Stomach (tissue), 4 donors: ENCODE measurements at regions not wholly inside any gene's neighbourhood (a gene's known extent, or its start where the extent isn't known, plus 50 kb on each side); places are given as distances from the start of the nearest gene placed in this dataset.

Experiments used
- EP300 ChIP-seq: sonication (generic); formaldehyde crosslinking; IDR thresholded peaks from one replicate; pipeline ENCODE4 v1.6.1; 2017; ENCODE audit warnings: antibody characterized with exemption
- POLR2A ChIP-seq, 4 donors: fragments of 450-650 bp; IDR thresholded peaks; one replicate each; pipeline ENCODE4 v1.6.1; 2016; ENCODE audit warnings: antibody characterized with exemption in 4 of 4, control low read depth in 2 of 4, mild to moderate bottlenecking in 1 of 4, moderate library complexity in 1 of 4
- POLR2AphosphoS5 ChIP-seq, 3 donors: sonication (generic); formaldehyde crosslinking; IDR thresholded peaks; one replicate each; pipeline ENCODE4 v1.6.1; 2016; ENCODE audit warnings: antibody characterized with exemption in 3 of 3
- TF ChIP-seq, protein P1 (sequence below), 7 experiments: fragments of 450-650 bp in 4 of 7; fragments of 200-600 bp in 3 of 7; sonication (generic) in 3 of 7; IDR thresholded peaks; one replicate each; pipeline ENCODE4 v1.5.1; 2016 to 2019; ENCODE audit warnings: antibody characterized with exemption in 7 of 7, control low read depth in 2 of 7, mild to moderate bottlenecking in 1 of 7

DNA sequence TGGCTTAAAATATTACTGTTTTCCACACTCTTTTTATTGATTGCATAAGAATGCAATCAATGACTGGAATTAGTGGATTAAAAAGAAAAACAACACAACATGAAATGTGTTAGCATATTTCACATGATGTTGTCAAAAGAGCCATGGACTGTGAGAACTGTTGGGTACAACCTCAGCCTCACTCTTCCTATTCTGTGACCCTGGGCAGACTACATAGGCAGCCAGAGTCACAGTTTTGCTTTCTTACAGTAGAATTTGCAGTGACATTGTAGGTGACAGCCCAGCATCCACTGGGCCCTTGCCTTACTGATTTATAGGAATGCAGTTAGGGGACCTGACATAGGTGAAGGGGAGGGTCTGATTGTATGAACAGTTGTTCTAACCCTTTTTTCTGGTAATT lies 471.4 kb upstream of the SLC35B3 start:
- TF ChIP-seq, protein P1, sequence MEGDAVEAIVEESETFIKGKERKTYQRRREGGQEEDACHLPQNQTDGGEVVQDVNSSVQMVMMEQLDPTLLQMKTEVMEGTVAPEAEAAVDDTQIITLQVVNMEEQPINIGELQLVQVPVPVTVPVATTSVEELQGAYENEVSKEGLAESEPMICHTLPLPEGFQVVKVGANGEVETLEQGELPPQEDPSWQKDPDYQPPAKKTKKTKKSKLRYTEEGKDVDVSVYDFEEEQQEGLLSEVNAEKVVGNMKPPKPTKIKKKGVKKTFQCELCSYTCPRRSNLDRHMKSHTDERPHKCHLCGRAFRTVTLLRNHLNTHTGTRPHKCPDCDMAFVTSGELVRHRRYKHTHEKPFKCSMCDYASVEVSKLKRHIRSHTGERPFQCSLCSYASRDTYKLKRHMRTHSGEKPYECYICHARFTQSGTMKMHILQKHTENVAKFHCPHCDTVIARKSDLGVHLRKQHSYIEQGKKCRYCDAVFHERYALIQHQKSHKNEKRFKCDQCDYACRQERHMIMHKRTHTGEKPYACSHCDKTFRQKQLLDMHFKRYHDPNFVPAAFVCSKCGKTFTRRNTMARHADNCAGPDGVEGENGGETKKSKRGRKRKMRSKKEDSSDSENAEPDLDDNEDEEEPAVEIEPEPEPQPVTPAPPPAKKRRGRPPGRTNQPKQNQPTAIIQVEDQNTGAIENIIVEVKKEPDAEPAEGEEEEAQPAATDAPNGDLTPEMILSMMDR (IDR thresholded peaks at IDR 0.05): no peak
- TF ChIP-seq POLR2AphosphoS5 (IDR thresholded peaks at IDR 0.05) (no peak), EP300 (no peak), POLR2A (IDR thresholded peaks at IDR 0.05) (no peak)
